ENCODE measurements at regions not wholly inside any gene's neighbourhood (a gene's known extent, or its start where the extent isn't known, plus 50 kb on each side); places are given as distances from the start of the nearest gene placed in this dataset.

GRCh38 chr7:69395061-69395714 lies 203.1 kb upstream of the AUTS2 start:
- no peak overlapping the region for H3K4me3 ChIP-seq (ENCODE audit: low read depth, low read length)

DNA sequence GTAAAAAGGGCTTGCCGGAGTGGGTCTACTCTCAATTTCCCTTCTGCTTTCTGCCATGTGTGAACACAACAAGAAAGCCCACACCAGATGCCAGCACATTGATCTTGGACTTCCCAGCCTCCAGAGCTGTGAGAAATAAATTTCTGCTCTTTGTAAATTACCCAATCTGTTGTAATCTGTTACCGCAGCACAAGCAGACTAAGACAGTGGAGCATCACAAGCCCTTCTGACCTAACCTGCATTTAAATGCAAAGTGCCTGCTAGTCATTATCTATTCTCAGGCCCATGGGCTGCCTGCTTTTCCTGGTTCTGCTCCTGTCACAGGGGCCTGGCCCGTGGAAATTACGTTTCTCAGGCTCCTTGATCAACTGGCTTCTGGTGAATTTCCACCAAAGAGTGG lies 199.3 kb upstream of the AUTS2 start:
- no peak for TF ChIP-seq CTCF (IDR thresholded peaks at IDR 0.05; ENCODE audit: low read depth, low read length)
- H3K4me3 ChIP-seq (ENCODE audit: low read depth, low read length) = no peak overlapping the region

More at GRCh38 chr7:69395061-69395714, 203.1 kb upstream of the AUTS2 start:
- TF ChIP-seq CTCF (IDR thresholded peaks at IDR 0.05; ENCODE audit: low read depth, low read length) = no peak

GRCh38 chr7:69399401-69399800 lies 198.9 kb upstream of the AUTS2 start:
- no peak for TF ChIP-seq CTCF (IDR thresholded peaks at IDR 0.05; ENCODE audit: low read depth, low read length)
- H3K4me3 ChIP-seq (ENCODE audit: low read depth, low read length) = no peak overlapping the region

GRCh38 chr7:69402696-69403095 lies 195.6 kb upstream of the AUTS2 start:
- H3K4me3 ChIP-seq (ENCODE audit: low read depth, low read length) = no peak overlapping the region
- no peak for TF ChIP-seq CTCF (IDR thresholded peaks at IDR 0.05; ENCODE audit: low read depth, low read length)

- TF ChIP-seq CTCF (IDR thresholded peaks at IDR 0.05; ENCODE audit: low read depth, low read length) = no peak
- H3K4me3 ChIP-seq (ENCODE audit: low read depth, low read length) = no peak overlapping the region
Measured at GRCh38 chr7:69403169-69403568, 195.1 kb upstream of the AUTS2 start.

- no peak for TF ChIP-seq CTCF (IDR thresholded peaks at IDR 0.05; ENCODE audit: low read depth, low read length)
- H3K4me3 ChIP-seq (ENCODE audit: low read depth, low read length) = no peak overlapping the region
Measured at GRCh38 chr7:69411018-69411417, 187.3 kb upstream of the AUTS2 start.

- no peak overlapping the region for H3K4me3 ChIP-seq (ENCODE audit: low read depth, low read length)
- TF ChIP-seq CTCF (IDR thresholded peaks at IDR 0.05; ENCODE audit: low read depth, low read length) = no peak
Measured at GRCh38 chr7:69411466-69411865, 186.8 kb upstream of the AUTS2 start.
